ENCODE measurements at regions not wholly inside any gene's neighbourhood (a gene's known extent, or its start where the extent isn't known, plus 50 kb on each side); places are given as distances from the start of the nearest gene placed in this dataset.

- no peak for DNase-seq
Measured at GRCh38 chrX:39848900-39849299, 248.9 kb downstream of the BCOR start.

GRCh38 chrX:39850209-39850608, 247.5 kb downstream of the BCOR start:
- DNase-seq: no peak

GRCh38 chrX:39850630-39851152, 247.1 kb downstream of the BCOR start:
- no peak for DNase-seq

GRCh38 chrX:39851745-39852455, 245.9 kb downstream of the BCOR start:
- no peak for DNase-seq

GRCh38 chrX:39852491-39852890, 245.3 kb downstream of the BCOR start:
- no peak for DNase-seq

GRCh38 chrX:39853417-39854030, 244.2 kb downstream of the BCOR start:
- no peak for DNase-seq

GRCh38 chrX:39854772-39855747, 242.7 kb downstream of the BCOR start:
- peak; percentile 66 for DNase-seq

GRCh38 chrX:39855748-39856129, 242.0 kb downstream of the BCOR start:
- peak; percentile 65 for DNase-seq

- no peak for DNase-seq
Measured at GRCh38 chrX:39856472-39857121, 241.2 kb downstream of the BCOR start.

GRCh38 chrX:39857780-39858179, 240.0 kb downstream of the BCOR start:
- DNase-seq: no peak

GRCh38 chrX:39859991-39860861, 237.5 kb downstream of the BCOR start:
- peak; percentile 46 for DNase-seq

GRCh38 chrX:39862963-39863362, 234.8 kb downstream of the BCOR start:
- no peak for DNase-seq

- no peak for DNase-seq
Measured at GRCh38 chrX:39866229-39866628, 231.5 kb downstream of the BCOR start.

- peak; percentile 58 for DNase-seq
Measured at GRCh38 chrX:39869846-39870601, 227.7 kb downstream of the BCOR start.

- DNase-seq: no peak
Measured at GRCh38 chrX:39871648-39872047, 226.1 kb downstream of the BCOR start.

- DNase-seq: no peak
Measured at GRCh38 chrX:39873117-39873516, 224.6 kb downstream of the BCOR start.

GRCh38 chrX:39874202-39874816, 223.4 kb downstream of the BCOR start:
- no peak for DNase-seq

- DNase-seq: no peak
Measured at GRCh38 chrX:39875834-39876628, 221.7 kb downstream of the BCOR start.

- DNase-seq: no peak
Measured at GRCh38 chrX:39877905-39878304, 219.9 kb downstream of the BCOR start.

- DNase-seq: no peak
Measured at GRCh38 chrX:39883666-39884065, 214.1 kb downstream of the BCOR start.

Measured in T-helper 9 cell (primary cell).